ENCODE measurements at regions not wholly inside any gene's neighbourhood (a gene's known extent, or its start where the extent isn't known, plus 50 kb on each side); places are given as distances from the start of the nearest gene placed in this dataset.

- no peaks in the 10 kb centered on the region for H3K4me1 Mint-ChIP-seq
- Histone ChIP-seq H3K9me2 (ENCODE audit: insufficient read depth) (0 out of 2 replicates have a peak, but pooled peaks cover 8% of the 10 kb centered on the region), H3K4me3 (no peak overlapping the region), H4K20me1 (replicated peaks; ENCODE audit: insufficient read depth) (no peaks in the 10 kb centered on the region), H3K27me3 (ENCODE audit: insufficient read depth) (no peaks in the 10 kb centered on the region), H3K79me2 (replicated peaks; ENCODE audit: insufficient read depth) (no peaks in the 10 kb centered on the region), H3K27ac (ENCODE audit: low read depth) (no peak overlapping the region), H3K36me3 (ENCODE audit: insufficient read depth) (no peaks in the 10 kb centered on the region), H3F3A (replicated peaks; ENCODE audit: low read depth) (no peaks in the 10 kb centered on the region), H3K4me2 (no peak overlapping the region), H2AFZ (no peak overlapping the region), H3K4me1 (ENCODE audit: insufficient read depth) (no peaks in the 10 kb centered on the region)
- no peaks in the 10 kb centered on the region for H3K9me3 Mint-ChIP-seq
- no peak overlapping the region for H3K4me3 Mint-ChIP-seq
- no peaks in the 10 kb centered on the region for H3K36me3 Mint-ChIP-seq (ENCODE audit: low read depth)
- no peak overlapping the region for H3K27ac Mint-ChIP-seq
- no peak for ATAC-seq
- no peaks in the 10 kb centered on the region for H3K27me3 Mint-ChIP-seq (ENCODE audit: insufficient read depth, low read depth, poor library complexity)
- no peak for DNase-seq (ENCODE audit: low spot score)
- no peak for TF ChIP-seq JUNB (IDR thresholded peaks at IDR 0.05; ENCODE audit: unreplicated experiment)
- TF ChIP-seq ETS1 (IDR thresholded peaks at IDR 0.05): no peak
- TF ChIP-seq STAT1 (IDR thresholded peaks at IDR 0.05; ENCODE audit: unreplicated experiment): no peak
- no peak for TF ChIP-seq CTCF (conservative IDR thresholded peaks at IDR 0.05; ENCODE audit: low read depth in 2 of 2)
- no peak for TF ChIP-seq EZH2phosphoT487 (IDR thresholded peaks at IDR 0.05; ENCODE audit: unreplicated experiment)
- no peak for TF ChIP-seq CREB1 (CRISPR knock-in tag; IDR thresholded peaks at IDR 0.05; ENCODE audit: low read depth)
- TF ChIP-seq POLR2AphosphoS5 (IDR thresholded peaks at IDR 0.05; ENCODE audit: low read depth): no peak
- no peak for TF ChIP-seq REST (IDR thresholded peaks at IDR 0.05; ENCODE audit: unreplicated experiment)
- no peak for TF ChIP-seq ZNF114 (CRISPR knock-in tag; IDR thresholded peaks at IDR 0.05)
- no peak for TF ChIP-seq ZNF331 (CRISPR knock-in tag; IDR thresholded peaks at IDR 0.05; ENCODE audit: low read depth)
Observed at GRCh38 chr4:84317513-84317912, 181.6 kb downstream of the NKX6-1 start.

Measured in GM23338 (cell line).